ENCODE measurements at regions not wholly inside any gene's neighbourhood (a gene's known extent, or its start where the extent isn't known, plus 50 kb on each side); places are given as distances from the start of the nearest gene placed in this dataset.

GRCh38 chr12:87618199-87618598 is 411.0 kb downstream of the C12orf50 start:
- H3K4me3 ChIP-seq (ENCODE audit: low read depth, low read length): no peak overlapping the region
- no peak for TF ChIP-seq CTCF (IDR thresholded peaks at IDR 0.05; ENCODE audit: insufficient read depth, low read depth, low read length, missing control alignments)
- no peak for DNase-seq (ENCODE audit: low read depth)

GRCh38 chr12:87612996-87613395 is 416.2 kb downstream of the C12orf50 start:
- DNase-seq (ENCODE audit: low read depth): no peak
- TF ChIP-seq CTCF (IDR thresholded peaks at IDR 0.05; ENCODE audit: insufficient read depth, low read depth, low read length, missing control alignments): no peak
- no peak overlapping the region for H3K4me3 ChIP-seq (ENCODE audit: low read depth, low read length)

GRCh38 chr12:87608321-87608720 is 420.9 kb downstream of the C12orf50 start:
- no peak for TF ChIP-seq CTCF (IDR thresholded peaks at IDR 0.05; ENCODE audit: insufficient read depth, low read depth, low read length, missing control alignments)

GRCh38 chr12:87603727-87604126 is 425.5 kb downstream of the C12orf50 start:
- no peak for TF ChIP-seq CTCF (IDR thresholded peaks at IDR 0.05; ENCODE audit: insufficient read depth, low read depth, low read length, missing control alignments)
- H3K4me3 ChIP-seq (ENCODE audit: low read depth, low read length): no peak overlapping the region
- DNase-seq (ENCODE audit: low read depth): no peak

More at GRCh38 chr12:87608321-87608720, 420.9 kb downstream of the C12orf50 start:
- no peak overlapping the region for H3K4me3 ChIP-seq (ENCODE audit: low read depth, low read length)
- DNase-seq (ENCODE audit: low read depth): no peak

- TF ChIP-seq CTCF (IDR thresholded peaks at IDR 0.05; ENCODE audit: insufficient read depth, low read depth, low read length, missing control alignments): no peak
- DNase-seq (ENCODE audit: low read depth): no peak
- H3K4me3 ChIP-seq (ENCODE audit: low read depth, low read length): no peak overlapping the region
Observed at GRCh38 chr12:87599459-87599858, 429.7 kb downstream of the C12orf50 start.

GRCh38 chr12:87597114-87597513 is 432.1 kb downstream of the C12orf50 start:
- no peak overlapping the region for H3K4me3 ChIP-seq (ENCODE audit: low read depth, low read length)
- DNase-seq (ENCODE audit: low read depth): no peak
- no peak for TF ChIP-seq CTCF (IDR thresholded peaks at IDR 0.05; ENCODE audit: insufficient read depth, low read depth, low read length, missing control alignments)

- DNase-seq (ENCODE audit: low read depth): no peak
- TF ChIP-seq CTCF (IDR thresholded peaks at IDR 0.05; ENCODE audit: insufficient read depth, low read depth, low read length, missing control alignments): no peak
- no peak overlapping the region for H3K4me3 ChIP-seq (ENCODE audit: low read depth, low read length)
Observed at GRCh38 chr12:87596636-87597035, 432.6 kb downstream of the C12orf50 start.

All from GM12865 (cell line).